GM12873 (cell line): ENCODE measurements at regions not wholly inside any gene's neighbourhood (a gene's known extent, or its start where the extent isn't known, plus 50 kb on each side); places are given as distances from the start of the nearest gene placed in this dataset.

Source experiments
- TF ChIP-seq, protein P1 (sequence below): IDR thresholded peaks from 2 replicates; pipeline ENCODE4 v1.5.1; 2012; ENCODE audit warnings: low read depth, mild to moderate bottlenecking, moderate library complexity, low read length, control low read depth; ENCODE audit not compliant: insufficient read depth; ENCODE audit errors: missing control alignments

DNA sequence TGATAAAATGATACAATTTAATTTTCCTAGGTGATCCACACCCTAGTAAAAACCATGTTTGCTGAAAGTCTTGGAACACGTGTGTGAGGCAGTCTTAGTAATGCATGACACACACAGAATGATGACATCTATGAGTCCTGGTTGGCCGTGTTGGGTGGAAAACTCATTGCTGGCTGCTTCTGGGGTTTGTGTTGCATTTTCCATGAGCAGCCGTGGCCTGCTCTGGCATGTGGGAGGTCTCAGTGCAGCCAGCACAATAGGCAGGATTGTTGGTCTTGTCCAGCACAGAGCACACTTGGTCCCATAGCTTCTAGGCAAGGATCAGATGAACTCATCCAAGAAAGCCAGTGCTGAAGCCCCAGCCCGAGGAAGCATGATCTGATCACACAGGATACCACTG, 172.8 kb upstream of the UBE3A start:
- TF ChIP-seq, protein P1, sequence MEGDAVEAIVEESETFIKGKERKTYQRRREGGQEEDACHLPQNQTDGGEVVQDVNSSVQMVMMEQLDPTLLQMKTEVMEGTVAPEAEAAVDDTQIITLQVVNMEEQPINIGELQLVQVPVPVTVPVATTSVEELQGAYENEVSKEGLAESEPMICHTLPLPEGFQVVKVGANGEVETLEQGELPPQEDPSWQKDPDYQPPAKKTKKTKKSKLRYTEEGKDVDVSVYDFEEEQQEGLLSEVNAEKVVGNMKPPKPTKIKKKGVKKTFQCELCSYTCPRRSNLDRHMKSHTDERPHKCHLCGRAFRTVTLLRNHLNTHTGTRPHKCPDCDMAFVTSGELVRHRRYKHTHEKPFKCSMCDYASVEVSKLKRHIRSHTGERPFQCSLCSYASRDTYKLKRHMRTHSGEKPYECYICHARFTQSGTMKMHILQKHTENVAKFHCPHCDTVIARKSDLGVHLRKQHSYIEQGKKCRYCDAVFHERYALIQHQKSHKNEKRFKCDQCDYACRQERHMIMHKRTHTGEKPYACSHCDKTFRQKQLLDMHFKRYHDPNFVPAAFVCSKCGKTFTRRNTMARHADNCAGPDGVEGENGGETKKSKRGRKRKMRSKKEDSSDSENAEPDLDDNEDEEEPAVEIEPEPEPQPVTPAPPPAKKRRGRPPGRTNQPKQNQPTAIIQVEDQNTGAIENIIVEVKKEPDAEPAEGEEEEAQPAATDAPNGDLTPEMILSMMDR, result no peak

DNA sequence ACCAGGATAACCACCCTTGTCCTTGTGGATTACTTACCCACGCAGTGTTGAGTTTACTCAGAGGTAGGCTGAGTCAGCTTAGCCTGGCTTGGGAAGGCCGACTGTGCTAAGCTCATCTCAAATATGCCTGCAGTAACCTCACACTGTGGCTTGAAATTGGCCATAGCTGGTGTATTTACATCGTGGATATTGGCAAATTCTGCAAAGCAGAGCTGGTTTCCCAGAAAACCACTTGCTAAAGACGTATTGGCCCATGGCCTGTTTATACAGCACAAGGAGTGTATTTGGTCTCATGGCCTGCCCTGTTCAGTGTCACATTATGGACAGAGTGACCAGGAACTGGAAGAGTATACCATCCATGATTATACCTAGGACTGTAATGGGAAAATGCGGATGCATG, 170.5 kb upstream of the UBE3A start:
- TF ChIP-seq, protein P1, result no peak

DNA sequence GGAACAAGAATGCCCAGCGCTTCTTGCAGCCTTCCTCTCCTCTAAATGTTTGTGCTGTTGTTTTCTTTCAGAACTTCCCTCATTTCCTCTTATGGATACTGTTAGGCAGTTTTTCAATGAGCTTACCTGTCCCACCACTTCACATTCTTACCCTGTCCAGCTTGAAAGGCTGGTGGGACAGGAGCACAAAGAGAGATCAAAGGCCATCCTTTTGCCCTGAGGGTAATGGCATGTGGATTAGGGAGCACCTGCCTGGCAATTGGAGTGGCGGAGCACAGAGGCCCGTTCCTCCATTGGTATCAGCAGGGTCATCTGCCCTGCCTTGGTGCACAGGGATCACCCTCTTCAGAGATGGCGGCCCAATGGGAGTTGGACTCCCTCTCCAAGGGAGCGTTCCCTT, 170.1 kb upstream of the UBE3A start:
- TF ChIP-seq, protein P1, result no peak

DNA sequence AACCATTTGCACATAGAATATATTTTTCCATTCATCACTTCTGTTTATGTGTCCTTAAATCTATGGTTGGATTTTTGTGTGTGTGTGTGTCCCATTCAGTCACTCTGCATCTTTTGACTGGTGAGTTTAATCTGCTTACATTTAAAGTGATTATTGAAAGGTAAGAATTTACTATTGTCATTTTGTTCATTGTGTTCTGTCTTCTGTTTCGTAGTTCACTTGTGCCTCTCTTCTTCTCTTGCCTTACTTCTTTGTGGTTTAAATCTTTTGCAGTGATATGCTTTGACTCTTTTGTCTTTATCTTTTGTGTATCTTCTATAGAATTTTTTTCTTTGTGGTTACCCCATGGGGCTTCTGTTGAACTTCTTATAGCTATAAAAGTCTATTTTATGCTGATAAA, 166.3 kb upstream of the UBE3A start:
- TF ChIP-seq, protein P1, result no peak

DNA sequence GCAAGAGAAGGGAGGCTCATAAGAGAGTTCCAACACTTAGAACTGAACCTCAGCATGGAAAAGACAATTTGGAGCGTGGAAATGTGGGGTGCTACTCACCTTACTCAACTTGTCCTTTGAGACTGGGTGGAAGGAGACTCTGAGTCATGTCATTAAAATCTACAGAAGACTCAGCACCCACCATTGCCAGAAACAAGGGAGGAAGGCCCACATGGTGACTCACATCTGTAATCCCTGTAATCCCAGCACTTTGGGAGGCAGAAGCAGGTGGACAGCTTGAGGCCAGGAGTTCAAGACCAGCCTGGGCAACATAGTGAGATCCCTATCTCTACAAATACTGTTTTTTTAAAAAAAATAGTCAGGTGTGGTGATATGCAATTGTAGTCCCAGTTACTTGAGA, 161.9 kb upstream of the UBE3A start:
- TF ChIP-seq, protein P1, result no peak

DNA sequence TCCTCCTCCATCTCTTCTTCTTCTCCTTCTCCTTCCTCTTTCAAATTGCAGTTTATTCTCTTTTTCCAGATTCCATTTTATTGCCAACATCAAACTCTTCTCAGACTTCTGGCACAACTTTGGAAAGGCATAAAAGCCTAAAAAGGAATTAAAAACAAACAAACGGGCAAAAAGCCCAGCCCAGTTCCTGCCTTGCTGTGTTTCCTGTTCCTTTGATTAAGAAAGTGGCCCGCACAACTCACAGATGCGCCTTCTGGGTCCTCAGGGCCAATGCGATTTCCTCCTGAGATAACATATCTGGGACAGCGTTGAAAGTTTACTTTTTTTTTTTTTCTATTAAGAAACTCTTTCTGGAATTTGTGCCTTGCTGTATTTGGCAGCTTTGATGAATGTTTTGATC, 158.7 kb upstream of the UBE3A start:
- TF ChIP-seq, protein P1, result no peak

DNA sequence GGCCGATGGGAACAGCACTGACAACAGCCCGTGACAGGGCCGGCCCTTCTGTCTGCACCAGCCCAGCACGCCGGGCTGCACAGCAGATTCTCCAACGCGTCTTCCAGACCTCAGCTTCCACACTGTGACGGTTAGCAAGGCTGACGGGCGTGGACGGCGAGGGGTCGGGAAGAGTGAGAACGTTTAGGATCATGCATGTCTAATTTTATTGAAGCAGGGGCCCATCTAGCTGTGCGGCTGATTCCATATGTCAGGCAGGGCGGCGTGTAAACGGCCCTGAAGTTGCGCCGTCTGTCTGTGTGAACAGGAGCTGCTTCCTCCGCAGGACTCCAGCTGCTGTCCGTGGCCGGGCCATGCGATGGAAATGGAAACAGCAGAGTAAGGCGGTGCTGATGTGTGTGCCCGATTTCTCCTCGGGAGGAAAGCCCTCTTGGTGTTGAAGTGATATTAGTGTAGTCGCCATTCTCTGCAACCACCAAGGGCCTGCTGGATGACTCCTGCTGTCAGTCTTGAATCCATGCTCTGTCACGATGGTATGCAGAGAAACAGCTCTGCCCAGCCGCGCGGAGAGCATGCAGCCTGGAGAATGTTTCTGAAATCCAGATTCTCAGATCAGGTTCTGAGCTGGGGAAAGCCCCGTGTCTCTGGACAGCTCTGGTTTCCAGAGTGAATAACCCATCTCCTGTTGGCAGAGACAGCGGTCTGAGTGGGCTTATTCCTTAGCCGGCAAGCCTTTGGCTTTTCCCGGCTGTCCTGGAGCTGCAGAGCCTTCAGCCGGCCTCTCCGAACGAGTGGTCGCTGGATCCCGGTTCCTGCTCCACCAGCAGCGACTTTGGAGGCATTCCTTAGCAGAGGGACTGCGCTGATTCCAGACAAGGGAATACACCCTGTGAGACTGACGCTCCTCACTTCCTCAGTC, 158.1 kb upstream of the UBE3A start:
- TF ChIP-seq, protein P1, result no peak
